Upper lobe of left lung (tissue), 4 donors: ENCODE measurements at regions not wholly inside any gene's neighbourhood (a gene's known extent, or its start where the extent isn't known, plus 50 kb on each side); places are given as distances from the start of the nearest gene placed in this dataset.

ENCODE experiments used
- CTCF ChIP-seq, 6 experiments: fragments of 450-650 bp in 4 of 6; fragments of 200-600 bp in 2 of 6; sonication (generic) in 2 of 6; IDR thresholded peaks; one replicate each; pipeline ENCODE4 v1.5.1; 2016 to 2019; ENCODE audit warnings: antibody characterized with exemption in 6 of 6
- EP300 ChIP-seq, 4 donors: sonication (generic); formaldehyde crosslinking; IDR thresholded peaks; one replicate each; pipeline ENCODE4 v1.5.1; 2017; ENCODE audit warnings: antibody characterized with exemption in 4 of 4, control low read depth in 2 of 4
- POLR2A ChIP-seq, 4 donors: fragments of 450-650 bp; IDR thresholded peaks; one replicate each; pipeline ENCODE4 v1.5.1; 2016 to 2017; ENCODE audit warnings: antibody characterized with exemption in 4 of 4, mild to moderate bottlenecking in 2 of 4
- POLR2AphosphoS5 ChIP-seq, 2 donors: sonication (generic); formaldehyde crosslinking; IDR thresholded peaks; one replicate each; pipeline ENCODE4 v1.5.1; 2017; ENCODE audit warnings: antibody characterized with exemption in 2 of 2

- no peak for TF ChIP-seq CTCF (IDR thresholded peaks at IDR 0.05)
- TF ChIP-seq POLR2A (IDR thresholded peaks at IDR 0.05), result no peak
- no peak for TF ChIP-seq EP300 (IDR thresholded peaks at IDR 0.05)
- TF ChIP-seq POLR2AphosphoS5 (IDR thresholded peaks at IDR 0.05), result no peak
Observed at GRCh38 chr10:65306201-65306600, 1619.6 kb upstream of the LRRTM3 start.
